A549 (cell line): ENCODE measurements at regions not wholly inside any gene's neighbourhood (a gene's known extent, or its start where the extent isn't known, plus 50 kb on each side); places are given as distances from the start of the nearest gene placed in this dataset.
"Not testable (repeated sequence)": the region's sequence is repeated elsewhere in the genome, so short reads cannot be mapped to it uniquely, and the experiment has no call there.

Experiments used
- ATAC-seq, 2 experiments: fragments of 200-7000 bp in 1 of 2; fragments of >200 bp in 1 of 2; cut with Nextera tagmentation in 1 of 2; cut with Tn5 transposase in 1 of 2; 3 replicates each; pipeline versions ENCODE4 v1.8.0 to v1.9.1; 2018 to 2020; ENCODE audit warnings: mild to moderate bottlenecking in 1 of 2, moderate library complexity in 1 of 2
- CTCF ChIA-PET: fragments of 300-600 bp; sonication (Branson Sonifier 250); formaldehyde crosslinking; extraction: SDS; loops from one replicate; lab custom pipeline; 2021; ENCODE audit warnings: antibody characterized with exemption, inconsistent platforms; lab: Yijun Ruan, JAX
- POLR2A ChIA-PET: fragments of 350-600 bp; formaldehyde crosslinking; extraction: SDS; loops from one replicate; lab custom pipeline; 2021; ENCODE audit warnings: antibody characterized with exemption, inconsistent platforms; lab: Yijun Ruan, JAX
- DNase-seq, 2 experiments: peaks; one replicate each; pipeline versions ENCODE4 v3.0.0 to v3.0.0-alpha.2; 2011 to 2016; ENCODE audit warnings: low read depth in 1 of 2, low spot score in 1 of 2
- FAIRE-seq: peaks from 2 replicates; lab custom pipeline; 2011; peaks lifted over from hg19 to GRCh38; lab: Jason Lieb, UNC
- H3K27ac ChIP-seq, 2 experiments: fragments of >200 bp; sonication (Bioruptor Twin); formaldehyde crosslinking; 3 replicates each; pipeline ENCODE4 v1.5.1; 2016 to 2017
- H3K4me1 ChIP-seq: fragments of >200 bp; sonication (Bioruptor Twin); formaldehyde crosslinking; 3 replicates; pipeline ENCODE4 v1.6.1; 2016
- H3K4me2 ChIP-seq: fragments of >200 bp; sonication (Bioruptor Twin); formaldehyde crosslinking; 3 replicates; pipeline ENCODE4 v1.6.1; 2016
- H3K4me3 ChIP-seq: fragments of >200 bp; sonication (Bioruptor Twin); formaldehyde crosslinking; 3 replicates; pipeline ENCODE4 v1.5.1; 2016
- H3K9me3 ChIP-seq: fragments of >200 bp; sonication (Bioruptor Twin); formaldehyde crosslinking; 3 replicates; pipeline ENCODE4 v1.6.1; 2016
- ATOH8 ChIP-seq: fragments of 250-450 bp; sonication (Bioruptor Pico); IDR thresholded peaks from 2 replicates; pipeline ENCODE4 v1.5.0; 2020; ENCODE audit warnings: low read depth, mild to moderate bottlenecking, moderate library complexity
- CEBPB ChIP-seq, 2 experiments: fragments of >200 bp in 1 of 2; sonication (Bioruptor Twin) in 1 of 2; formaldehyde crosslinking in 1 of 2; IDR thresholded peaks; 2 replicates each; pipeline ENCODE4 v1.6.1; 2012 to 2016
- CHD4 ChIP-seq: fragments of 200-600 bp; sonication (generic); IDR thresholded peaks from 2 replicates; pipeline ENCODE4 v1.6.1; 2016; ENCODE audit warnings: antibody characterized with exemption, mild to moderate bottlenecking, borderline replicate concordance
- ELK1 ChIP-seq: fragments of 150-350 bp; IDR thresholded peaks from 2 replicates; pipeline ENCODE4 v1.6.1; 2014; ENCODE audit warnings: low read depth, mild to moderate bottlenecking, low read length
- FOSL2 ChIP-seq, 2 experiments: fragments of 450-650 bp in 1 of 2; fragments of >200 bp in 1 of 2; sonication (Bioruptor Twin) in 1 of 2; formaldehyde crosslinking; IDR thresholded peaks; 2 replicates each; pipeline versions ENCODE4 v1.5.0 to v1.6.1; 2016 to 2020; ENCODE audit warnings: mild to moderate bottlenecking in 1 of 2, moderate library complexity in 1 of 2
- HOXB13 ChIP-seq: fragments of 250-450 bp; sonication (Bioruptor Pico); IDR thresholded peaks from 2 replicates; pipeline ENCODE4 v1.5.0; 2020; ENCODE audit warnings: low read depth, mild to moderate bottlenecking, moderate library complexity
- JUNB ChIP-seq: fragments of >200 bp; sonication (Bioruptor Twin); formaldehyde crosslinking; IDR thresholded peaks from 2 replicates; pipeline ENCODE4 v1.6.1; 2016
- MAFK ChIP-seq: fragments of 450-650 bp; IDR thresholded peaks from 2 replicates; pipeline ENCODE4 v1.6.1; 2014; ENCODE audit not compliant: partially characterized antibody
- NFE2L2 ChIP-seq: fragments of 150-350 bp; conservative IDR thresholded peaks from 2 replicates; pipeline ENCODE4 v1.6.1; 2014; ENCODE audit warnings: low read length
- NPAS2 ChIP-seq: fragments of 250-450 bp; sonication (Bioruptor Pico); IDR thresholded peaks from 2 replicates; pipeline ENCODE4 v1.8.0; 2022; ENCODE audit warnings: mild to moderate bottlenecking, moderate library complexity, borderline replicate concordance
- POLR2A ChIP-seq: IDR thresholded peaks from 2 replicates; pipeline ENCODE4 v1.6.1; 2012; ENCODE audit warnings: mild to moderate bottlenecking, low read length
- POLR2AphosphoS2 ChIP-seq: conservative IDR thresholded peaks from 2 replicates; pipeline ENCODE4 v1.6.1; 2012; ENCODE audit warnings: low read length, improper control_type of control experiment, inconsistent platforms
- REST ChIP-seq: fragments of 200-600 bp; sonication (generic); IDR thresholded peaks from 2 replicates; pipeline ENCODE4 v1.6.1; 2016; ENCODE audit warnings: antibody characterized with exemption, mild to moderate bottlenecking, moderate library complexity
- RNF2 ChIP-seq: fragments of 200-600 bp; sonication (generic); IDR thresholded peaks from 2 replicates; pipeline ENCODE4 v1.6.1; 2016; ENCODE audit warnings: low read depth, mild to moderate bottlenecking, antibody characterized with exemption, moderate library complexity, borderline replicate concordance
- SMC3 ChIP-seq: fragments of >200 bp; sonication (Bioruptor Twin); formaldehyde crosslinking; IDR thresholded peaks from 3 replicates; pipeline ENCODE4 v1.6.1; 2018; ENCODE audit warnings: inconsistent platforms
- SREBF2 ChIP-seq: fragments of 450-650 bp; IDR thresholded peaks from 2 replicates; pipeline ENCODE4 v1.6.1; 2014; ENCODE audit warnings: mild to moderate bottlenecking, moderate library complexity
- WGBS: methylation state at CpG from one replicate; pipeline ENCODE4 v1.1.6; 2017; ENCODE audit errors: missing lambda C conversion rate; 5-methylcytosine and 5-hydroxymethylcytosine counted together

- DNase-seq, H3K4me1 ChIP-seq, ATAC-seq, POLR2A ChIA-PET, H3K4me2 ChIP-seq, FAIRE-seq, H3K9me3 ChIP-seq, H3K27ac ChIP-seq, H3K4me3 ChIP-seq: not testable (repeated sequence)
- CTCF ChIA-PET: interaction anchor here (0.6 to 1.1 kb wide), 2 partner anchors 9 to 12 kb away, joined by 3 to 5 read pairs; no protein-coding TSS in a partner anchor
- WGBS: 24% methylated on average over 4 of the region's 4 CpGs
Measured at GRCh38 chr9:91512235-91512634, 88.6 kb upstream of the NFIL3 start.

GRCh38 chr9:91503673-91504081 is 80.0 kb upstream of the NFIL3 start:
- no peaks in the 10 kb centered on the region for H3K9me3 ChIP-seq
- no peak for ATAC-seq
- H3K27ac ChIP-seq: peak overlapping the region; percentile 9 to 66; a peak in 4 of 6 replicates
- 90% methylated on average over 4 of the region's 4 CpGs for WGBS
- no peak overlapping the region for H3K4me3 ChIP-seq
- POLR2A ChIA-PET: no interaction called here
- FAIRE-seq: no peak
- no peak overlapping the region for H3K4me2 ChIP-seq
- CTCF ChIA-PET: no interaction called here
- peaks cover 29% of the 10 kb centered on the region for H3K4me1 ChIP-seq
- TF ChIP-seq CHD4 (no peak), NFE2L2 (peak; percentile 64), POLR2A (no peak), JUNB (no peak), CEBPB (IDR thresholded peaks at IDR 0.05) (no peak), ELK1 (no peak), NPAS2 (CRISPR knock-in tag) (no peak), MAFK (peak; percentile 54)
- no peak for DNase-seq

- ATAC-seq (no peak), DNase-seq (no peak), FAIRE-seq (no peak)
- POLR2A ChIA-PET: no interaction called here
- peak overlapping the region in 1 of 2 experiments; percentile 66; a peak in 3 of 6 replicates for H3K27ac ChIP-seq
- H3K9me3 ChIP-seq: no peaks in the 10 kb centered on the region
- H3K4me2 ChIP-seq: no peak overlapping the region
- peaks cover 29% of the 10 kb centered on the region for H3K4me1 ChIP-seq
- CTCF ChIA-PET: no interaction called here
- H3K4me3 ChIP-seq: no peak overlapping the region
- TF ChIP-seq FOSL2 (IDR thresholded peaks at IDR 0.05) (no peak), FOSL2 (CRISPR knock-in tag; IDR thresholded peaks at IDR 0.05) (peak; percentile 23; the same call in 1 of the 2 replicates), POLR2AphosphoS2 (no peak), REST (no peak), SMC3 (no peak), ATOH8 (no peak), RNF2 (no peak), SREBF2 (no peak), NFE2L2 (no peak), HOXB13 (no peak), CEBPB (IDR thresholded peaks at IDR 0.05) (peak; percentile 80 to 93)
- 88% methylated on average over 12 of the region's 12 CpGs for WGBS
Measured at GRCh38 chr9:91502913-91503672, 79.5 kb upstream of the NFIL3 start.
